Retinal pigment epithelial cell (primary cell): ENCODE measurements at regions not wholly inside any gene's neighbourhood (a gene's known extent, or its start where the extent isn't known, plus 50 kb on each side); places are given as distances from the start of the nearest gene placed in this dataset.

ENCODE experiments used
- DNase-seq: peaks from one replicate; pipeline ENCODE4 v3.0.0-alpha.2; 2010; ENCODE audit warnings: low read depth
- H3K4me3 ChIP-seq: 2 replicates; pipeline ENCODE4 v1.5.1; 2011; ENCODE audit warnings: mild to moderate bottlenecking, low read length, control low read depth, moderate library complexity
- CTCF ChIP-seq: conservative IDR thresholded peaks from 2 replicates; pipeline ENCODE4 v1.5.1; 2011; ENCODE audit warnings: low read depth, low read length, control low read depth, inconsistent platforms

- no peak for TF ChIP-seq CTCF
- no peak overlapping the region for H3K4me3 ChIP-seq
- no peak for DNase-seq
These were observed 652.8 kb upstream of the SOX11 start for GRCh38 chr2:5039241-5039975.

GRCh38 chr2:5040571-5040970 lies 651.6 kb upstream of the SOX11 start:
- TF ChIP-seq CTCF = no peak
- DNase-seq = no peak
- no peak overlapping the region for H3K4me3 ChIP-seq

GRCh38 chr2:5041501-5041900 lies 650.7 kb upstream of the SOX11 start:
- no peak overlapping the region for H3K4me3 ChIP-seq
- no peak for TF ChIP-seq CTCF
- DNase-seq = no peak

GRCh38 chr2:5042666-5043440 lies 649.3 kb upstream of the SOX11 start:
- no peak for TF ChIP-seq CTCF
- DNase-seq = no peak
- H3K4me3 ChIP-seq = no peak overlapping the region

GRCh38 chr2:5051300-5051699 lies 640.9 kb upstream of the SOX11 start:
- no peak overlapping the region for H3K4me3 ChIP-seq
- DNase-seq = no peak

GRCh38 chr2:5052905-5053304 lies 639.3 kb upstream of the SOX11 start:
- no peak for TF ChIP-seq CTCF
- DNase-seq = no peak
- no peak overlapping the region for H3K4me3 ChIP-seq

More at GRCh38 chr2:5051300-5051699, 640.9 kb upstream of the SOX11 start:
- TF ChIP-seq CTCF = no peak
